ENCODE measurements at regions not wholly inside any gene's neighbourhood (a gene's known extent, or its start where the extent isn't known, plus 50 kb on each side); places are given as distances from the start of the nearest gene placed in this dataset.
"Not testable (repeated sequence)": the region's sequence is repeated elsewhere in the genome, so short reads cannot be mapped to it uniquely, and the experiment has no call there.

GRCh38 chr1:83134322-83135014 lies 864.5 kb downstream of the TTLL7 start:
- not testable (repeated sequence) for TF ChIP-seq EZH2 (IDR thresholded peaks at IDR 0.05; ENCODE audit: borderline replicate concordance, low read length); CTCF (IDR thresholded peaks at IDR 0.05; ENCODE audit: low read length)
